H1 (cell line): ENCODE measurements at regions not wholly inside any gene's neighbourhood (a gene's known extent, or its start where the extent isn't known, plus 50 kb on each side); places are given as distances from the start of the nearest gene placed in this dataset.

Source experiments
- CTCF ChIA-PET: fragments of 300-600 bp; sonication (Branson Sonifier 250); formaldehyde crosslinking; loops from one replicate; lab custom pipeline; 2021; ENCODE audit not compliant: partially characterized antibody; lab: Charles Lee
- POLR2A ChIA-PET: fragments of 300-600 bp; sonication (Branson Sonifier 250); formaldehyde crosslinking; loops from one replicate; lab custom pipeline; 2021; ENCODE audit warnings: inconsistent platforms; ENCODE audit not compliant: partially characterized antibody; lab: Charles Lee
- DNase-seq, 2 experiments: peaks; one replicate each; pipeline versions ENCODE4 v3.0.0 to v3.0.0-alpha.2; 2010 to 2022; ENCODE audit warnings: low spot score in 2 of 2, low read depth in 1 of 2, mixed read lengths in 1 of 2
- FAIRE-seq: peaks from 2 replicates; lab custom pipeline; 2011; peaks lifted over from hg19 to GRCh38; lab: Jason Lieb, UNC
- H2AFZ ChIP-seq: 2 replicates; pipeline ENCODE4 v1.8.1; 2012; ENCODE audit warnings: low read length, inconsistent platforms
- H2AK5ac ChIP-seq: 2 replicates; pipeline ENCODE4 v1.6.1; 2013; ENCODE audit warnings: low read depth, low read length
- H2BK120ac ChIP-seq: replicated peaks from 2 replicates; pipeline ENCODE3; 2013; ENCODE audit warnings: low read depth, low read length, inconsistent platforms
- H2BK12ac ChIP-seq: 2 replicates; pipeline ENCODE4 v1.6.1; 2013; ENCODE audit warnings: low read depth, low read length
- H2BK15ac ChIP-seq: 2 replicates; pipeline ENCODE4 v1.6.1; 2013; ENCODE audit warnings: low read length
- H2BK20ac ChIP-seq: 2 replicates; pipeline ENCODE4 v1.6.1; 2013; ENCODE audit warnings: low read length
- H2BK5ac ChIP-seq: 2 replicates; pipeline ENCODE4 v1.6.1; 2013; ENCODE audit warnings: low read depth, low read length
- H3K14ac ChIP-seq: 2 replicates; pipeline ENCODE4 v1.6.1; 2013; ENCODE audit warnings: inconsistent platforms; ENCODE audit not compliant: insufficient read length
- H3K18ac ChIP-seq: 2 replicates; pipeline ENCODE4 v1.6.1; 2013; ENCODE audit warnings: low read length; ENCODE audit errors: extremely low read depth
- H3K23ac ChIP-seq: 2 replicates; pipeline ENCODE4 v1.6.1; 2013; ENCODE audit warnings: inconsistent platforms; ENCODE audit not compliant: insufficient read length
- H3K23me2 ChIP-seq: 2 replicates; pipeline ENCODE4 v1.6.1; 2013; ENCODE audit warnings: low read depth, low read length
- H3K27ac ChIP-seq: 2 replicates; pipeline ENCODE4 v1.6.1; 2011; ENCODE audit warnings: low read depth, low read length, inconsistent platforms
- H3K27me3 ChIP-seq, 4 experiments: replicated peaks in 1 of 4; 1 replicate in 1 of 4; 2 replicates in 3 of 4; pipeline versions ENCODE4 v1.6.1 to v1.8.1; 2011 to 2013; ENCODE audit warnings: low read length in 3 of 4, mild to moderate bottlenecking in 3 of 4, inconsistent platforms in 2 of 4, mixed read lengths in 2 of 4, moderate library complexity in 1 of 4; ENCODE audit not compliant: control insufficient read depth in 3 of 4, insufficient read depth in 3 of 4; ENCODE audit errors: extremely low read depth in 1 of 4
- H3K36me3 ChIP-seq, 4 experiments: 2 replicates each; pipeline versions ENCODE4 v1.6.1 to v1.8.1; 2011 to 2013; ENCODE audit warnings: mild to moderate bottlenecking in 4 of 4, low read length in 3 of 4, moderate library complexity in 2 of 4, control low read depth in 1 of 4, inconsistent platforms in 1 of 4; ENCODE audit not compliant: insufficient read depth in 4 of 4, control insufficient read depth in 2 of 4
- H3K4ac ChIP-seq: replicated peaks from 2 replicates; pipeline ENCODE3; 2013; ENCODE audit warnings: low read length, low read depth, mixed read lengths, inconsistent platforms; ENCODE audit not compliant: insufficient read length
- H3K4me1 ChIP-seq, 4 experiments: replicated peaks in 1 of 4; 1 replicate in 1 of 4; 2 replicates in 3 of 4; pipeline versions ENCODE4 v1.6.1 to v1.8.1; 2011 to 2013; ENCODE audit warnings: low read length in 3 of 4, inconsistent platforms in 2 of 4, mixed read lengths in 1 of 4; ENCODE audit not compliant: insufficient read depth in 4 of 4, control insufficient read depth in 3 of 4
- H3K4me2 ChIP-seq, 2 experiments: 2 replicates each; pipeline versions ENCODE4 v1.6.1 to v1.8.1; 2011 to 2013; ENCODE audit warnings: low read depth in 2 of 2, low read length in 2 of 2, control low read depth in 1 of 2, inconsistent platforms in 1 of 2, mild to moderate bottlenecking in 1 of 2; ENCODE audit not compliant: insufficient read depth in 1 of 2
- H3K4me3 ChIP-seq, 4 experiments: fragments of 200-600, 300-600 bp in 1 of 4; sonication (generic), shearing (Covaris generic), sonication (Bioruptor Twin) in 1 of 4; 2 replicates each; pipeline versions ENCODE4 v1.5.1 to v1.8.1; 2011 to 2016; ENCODE audit warnings: low read length in 4 of 4, low read depth in 3 of 4, control low read depth in 2 of 4, inconsistent platforms in 2 of 4, mild to moderate bottlenecking in 2 of 4, mixed read lengths in 1 of 4, moderate library complexity in 1 of 4; ENCODE audit not compliant: insufficient read depth in 2 of 4; ENCODE audit errors: extremely low read depth in 1 of 4
- H3K56ac ChIP-seq: replicated peaks from 2 replicates; pipeline ENCODE3; 2013; ENCODE audit warnings: low read depth, mild to moderate bottlenecking, mixed read lengths, low read length, inconsistent platforms; ENCODE audit not compliant: insufficient read length
- H3K79me1 ChIP-seq: 2 replicates; pipeline ENCODE4 v1.6.1; 2013; ENCODE audit warnings: low read depth, low read length, control low read depth
- H3K79me2 ChIP-seq, 2 experiments: 2 replicates each; pipeline versions ENCODE4 v1.6.1 to v1.8.1; 2012 to 2013; ENCODE audit warnings: low read length in 2 of 2, mild to moderate bottlenecking in 2 of 2, inconsistent platforms in 1 of 2; ENCODE audit not compliant: insufficient read depth in 2 of 2, control insufficient read depth in 1 of 2
- H3K9ac ChIP-seq, 4 experiments: replicated peaks in 1 of 4; 1 replicate in 1 of 4; 2 replicates in 3 of 4; pipeline versions ENCODE4 v1.6.1 to v1.8.1; 2011 to 2013; ENCODE audit warnings: low read depth in 3 of 4, low read length in 3 of 4, control low read depth in 2 of 4, mild to moderate bottlenecking in 2 of 4, moderate library complexity in 2 of 4, inconsistent platforms in 1 of 4; ENCODE audit errors: extremely low read depth in 1 of 4
- H3K9me3 ChIP-seq, 2 experiments: 2 replicates each; pipeline versions ENCODE4 v1.6.1 to v1.8.1; 2012 to 2013; ENCODE audit warnings: mild to moderate bottlenecking in 2 of 2, moderate library complexity in 2 of 2, control low read depth in 1 of 2, inconsistent platforms in 1 of 2, low read depth in 1 of 2, low read length in 1 of 2, mixed read lengths in 1 of 2; ENCODE audit not compliant: insufficient read depth in 2 of 2
- H4K20me1 ChIP-seq, 2 experiments: replicated peaks in 1 of 2; 2 replicates each; pipeline versions ENCODE3 to v1.8.1; 2011 to 2013; ENCODE audit warnings: inconsistent platforms in 2 of 2, low read length in 2 of 2, mild to moderate bottlenecking in 1 of 2; ENCODE audit not compliant: insufficient read depth in 2 of 2, control insufficient read depth in 1 of 2
- H4K5ac ChIP-seq: 2 replicates; pipeline ENCODE4 v1.6.1; 2013; ENCODE audit warnings: low read length, low read depth, mixed read lengths, inconsistent platforms; ENCODE audit not compliant: insufficient read length
- H4K8ac ChIP-seq: 2 replicates; pipeline ENCODE4 v1.8.0; 2013; ENCODE audit warnings: mild to moderate bottlenecking, moderate library complexity, low read length, inconsistent platforms; ENCODE audit not compliant: insufficient read depth; ENCODE audit errors: extremely low read depth
- H4K91ac ChIP-seq: replicated peaks from 2 replicates; pipeline ENCODE3; 2013; ENCODE audit warnings: low read length, mixed read lengths, inconsistent platforms; ENCODE audit not compliant: insufficient read length
- HDAC2 ChIP-seq, 2 experiments: fragments of 300-600 bp in 1 of 2; sonication (generic) in 1 of 2; IDR thresholded peaks; 2 replicates each; pipeline ENCODE4 v1.6.1; 2011 to 2012; ENCODE audit warnings: low read depth in 2 of 2, low read length in 2 of 2, mild to moderate bottlenecking in 2 of 2, moderate library complexity in 2 of 2, borderline replicate concordance in 1 of 2, inconsistent platforms in 1 of 2
- RAD21 ChIP-seq, 2 experiments: IDR thresholded peaks in 1 of 2; conservative IDR thresholded peaks in 1 of 2; 2 replicates each; pipeline ENCODE4 v1.6.1; 2011; ENCODE audit warnings: low read depth in 2 of 2, low read length in 2 of 2, improper control_type of control experiment in 1 of 2, inconsistent platforms in 1 of 2, mild to moderate bottlenecking in 1 of 2, moderate library complexity in 1 of 2
- SIRT6 ChIP-seq: IDR thresholded peaks from one replicate; pipeline ENCODE4 v1.7.1; 2012; ENCODE audit warnings: low read length, inconsistent platforms
- TEAD4 ChIP-seq: IDR thresholded peaks from 2 replicates; pipeline ENCODE4 v1.6.1; 2012; ENCODE audit warnings: low read depth, low read length, inconsistent platforms, mixed read lengths
- WGBS, 2 experiments: shearing (Covaris generic) in 1 of 2; methylation state at CpG; one replicate each; pipeline versions ENCODE4 v1.1.6 to v1.1.7; 2013 to 2015; ENCODE audit warnings: low lambda C conversion rate in 2 of 2, mixed read lengths in 2 of 2, inconsistent platforms in 1 of 2, low coverage in 1 of 2, missing lambda C conversion rate in 1 of 2; ENCODE audit not compliant: insufficient replicate concordance in 2 of 2, insufficient coverage in 1 of 2, insufficient read length in 1 of 2; ENCODE audit errors: extremely low coverage in 1 of 2, missing lambda C conversion rate in 1 of 2; 5-methylcytosine and 5-hydroxymethylcytosine counted together
- TF ChIP-seq, protein P1 (sequence below): IDR thresholded peaks from 2 replicates; pipeline ENCODE4 v1.6.1; 2012; ENCODE audit warnings: low read length, inconsistent platforms

DNA sequence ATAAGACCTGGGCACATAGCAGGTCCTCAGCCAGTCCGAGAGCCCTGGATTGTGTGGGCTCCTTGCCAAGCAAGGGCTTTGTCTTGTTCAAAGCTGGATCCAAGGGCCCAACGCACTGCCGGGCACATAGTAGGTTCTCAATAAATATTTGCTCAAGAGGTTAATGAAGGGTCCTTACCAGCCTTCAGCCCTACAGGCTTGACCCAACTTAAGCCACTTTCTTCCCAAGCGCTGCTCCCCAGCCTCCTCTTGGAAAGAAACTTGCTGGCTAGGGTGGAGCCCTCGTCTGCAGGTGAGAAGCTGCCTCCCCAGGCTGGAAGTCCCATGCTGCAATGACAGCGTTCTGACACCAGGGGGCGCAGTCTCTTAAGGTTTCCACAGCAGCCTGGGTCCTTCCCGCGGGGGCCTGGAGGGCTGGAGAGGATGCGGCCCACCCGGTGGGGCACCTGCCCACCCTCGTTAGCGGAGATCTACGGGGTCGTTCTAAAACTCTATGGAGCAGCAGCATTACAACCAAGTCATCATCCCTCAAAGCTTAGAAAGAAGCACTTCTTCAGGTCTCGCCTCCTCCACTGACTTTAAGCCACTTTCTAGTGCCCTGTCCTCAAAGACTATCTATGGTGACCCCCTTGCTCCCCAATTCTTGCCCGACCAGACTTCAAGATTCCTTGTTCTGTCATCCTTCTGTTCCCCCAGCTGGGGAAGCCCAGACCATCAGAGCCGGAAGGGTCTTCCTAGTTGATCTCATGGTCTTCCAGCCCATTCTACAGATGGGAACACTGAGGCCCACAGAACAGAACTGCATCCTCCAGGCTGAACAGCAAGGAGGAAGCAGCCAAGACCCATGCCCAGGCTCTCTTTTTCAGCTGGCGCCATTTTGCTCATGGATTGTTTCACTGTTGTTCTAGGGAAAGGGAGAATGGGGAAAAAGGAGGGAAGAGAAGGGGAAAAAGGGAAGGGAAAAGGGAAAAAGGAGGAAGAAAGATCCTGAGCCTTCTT, 115.4 kb downstream of the LHX2 start:
- H2BK20ac ChIP-seq: no peak overlapping the region
- no peaks in the 10 kb centered on the region for H3K79me1 ChIP-seq
- H3K14ac ChIP-seq: no peak overlapping the region
- DNase-seq: peak; percentile 78 to 96
- H2BK120ac ChIP-seq: no peak overlapping the region
- no peak overlapping the region for H3K27ac ChIP-seq
- H3K23me2 ChIP-seq: no peaks in the 10 kb centered on the region
- no peak overlapping the region for H4K8ac ChIP-seq
- no peak for FAIRE-seq
- H3K4me2 ChIP-seq: no peak overlapping the region
- no peaks in the 10 kb centered on the region for H3K79me2 ChIP-seq
- no peaks in the 10 kb centered on the region for H3K9me3 ChIP-seq
- ChIA-PET POLR2A (interaction anchor here (0.7 to 1.0 kb wide), 2 partner anchors 13 to 272 kb away, joined by 3 to 6 read pairs; no protein-coding TSS in a partner anchor), CTCF (interaction anchor here (0.6 to 6.8 kb wide), 62 partner anchors 9 to 695 kb away, joined by 3 to 65 read pairs (median 4); partner anchors contain the start of gene NEK6)
- no peaks in the 10 kb centered on the region; a peak in 2 of 7 replicates for H3K27me3 ChIP-seq
- H3K4me3 ChIP-seq: no peak overlapping the region
- H3K36me3 ChIP-seq: no peaks in the 10 kb centered on the region
- peaks cover 0 to 12% (median 7%) of the 10 kb centered on the region in 4 experiments; a peak in 6 of 7 replicates for H3K4me1 ChIP-seq
- no peak overlapping the region for H3K56ac ChIP-seq
- no peak overlapping the region for H2BK15ac ChIP-seq
- no peak overlapping the region for H3K23ac ChIP-seq
- H2BK12ac ChIP-seq: no peak overlapping the region
- no peak overlapping the region for H2AK5ac ChIP-seq
- peaks cover 0 to 3% of the 10 kb centered on the region in 2 experiments for H4K20me1 ChIP-seq
- no peak overlapping the region for H4K91ac ChIP-seq
- H4K5ac ChIP-seq: no peak overlapping the region
- no peak overlapping the region for H3K4ac ChIP-seq
- no peak overlapping the region for H2BK5ac ChIP-seq
- H2AFZ ChIP-seq: no peak overlapping the region
- H3K9ac ChIP-seq: no peak overlapping the region
- WGBS, 2 experiments: 40% methylated on average over 19 of the region's 19 CpGs; no CpG with 5 or more reads in 1 of the 2 experiments
- H3K18ac ChIP-seq: no peak overlapping the region
- no peak for TF ChIP-seq SIRT6
- peak in 1 of 2 experiments; percentile 94; a peak in 1 of 4 replicates for TF ChIP-seq HDAC2 (IDR thresholded peaks at IDR 0.05; ENCODE audit: borderline replicate concordance in 1 of 2, low read depth in 2 of 2, low read length in 2 of 2)
- peak; percentile 92 to 96 for TF ChIP-seq RAD21 (IDR thresholded peaks at IDR 0.05 in 1 of 2, conservative IDR thresholded peaks at IDR 0.05 in 1 of 2; ENCODE audit: low read depth in 2 of 2, low read length in 2 of 2)
- TF ChIP-seq, protein P1, sequence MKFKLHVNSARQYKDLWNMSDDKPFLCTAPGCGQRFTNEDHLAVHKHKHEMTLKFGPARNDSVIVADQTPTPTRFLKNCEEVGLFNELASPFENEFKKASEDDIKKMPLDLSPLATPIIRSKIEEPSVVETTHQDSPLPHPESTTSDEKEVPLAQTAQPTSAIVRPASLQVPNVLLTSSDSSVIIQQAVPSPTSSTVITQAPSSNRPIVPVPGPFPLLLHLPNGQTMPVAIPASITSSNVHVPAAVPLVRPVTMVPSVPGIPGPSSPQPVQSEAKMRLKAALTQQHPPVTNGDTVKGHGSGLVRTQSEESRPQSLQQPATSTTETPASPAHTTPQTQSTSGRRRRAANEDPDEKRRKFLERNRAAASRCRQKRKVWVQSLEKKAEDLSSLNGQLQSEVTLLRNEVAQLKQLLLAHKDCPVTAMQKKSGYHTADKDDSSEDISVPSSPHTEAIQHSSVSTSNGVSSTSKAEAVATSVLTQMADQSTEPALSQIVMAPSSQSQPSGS: no peak
- 0 out of 2 replicates have a peak, but pooled peaks have one; percentile 6 for TF ChIP-seq TEAD4
